Gastrocnemius medialis (tissue), 4 donors: ENCODE measurements at regions not wholly inside any gene's neighbourhood (a gene's known extent, or its start where the extent isn't known, plus 50 kb on each side); places are given as distances from the start of the nearest gene placed in this dataset.

ENCODE experiments used
- ATAC-seq, 2 donors: fragments of 150-250 bp; one replicate each; pipeline ENCODE4 v1.9.1; 2016
- DNase-seq, 2 donors: peaks; one replicate each; pipeline ENCODE4 v3.0.0-alpha.2; 2019
- H3K27ac ChIP-seq, 4 donors: fragments of 200-600 bp; sonication (generic); 1 replicate in 1 of 4; 2 replicates in 3 of 4; pipeline ENCODE4 v1.5.1; 2016 to 2018; ENCODE audit warnings: mild to moderate bottlenecking in 2 of 4, moderate library complexity in 1 of 4
- H3K27me3 ChIP-seq, 3 donors: fragments of 200-600 bp; sonication (generic) in 2 of 3; 1 replicate in 1 of 3; 2 replicates in 2 of 3; pipeline versions ENCODE4 v1.5.1 to v1.6.0; 2016 to 2019; ENCODE audit warnings: mild to moderate bottlenecking in 1 of 3, moderate library complexity in 1 of 3
- H3K36me3 ChIP-seq, 2 donors: fragments of 200-600 bp; sonication (generic) in 1 of 2; one replicate each; pipeline ENCODE4 v1.5.1; 2017 to 2018
- H3K4me1 ChIP-seq, 2 donors: fragments of 200-600 bp; sonication (generic) in 1 of 2; one replicate each; pipeline ENCODE4 v1.5.1; 2016 to 2017; ENCODE audit warnings: mild to moderate bottlenecking in 2 of 2
- H3K4me3 ChIP-seq, 4 donors: fragments of 200-600 bp; sonication (generic) in 3 of 4; 1 replicate in 1 of 4; 2 replicates in 3 of 4; pipeline ENCODE4 v1.5.1; 2016 to 2019; ENCODE audit warnings: mild to moderate bottlenecking in 2 of 4
- H3K9me3 ChIP-seq, 3 donors: fragments of 200-600 bp; sonication (generic) in 2 of 3; 1 replicate in 1 of 3; 2 replicates in 2 of 3; pipeline ENCODE4 v1.5.1; 2016 to 2019
- POLR2A ChIP-seq, 2 donors: fragments of 450-650 bp; IDR thresholded peaks; one replicate each; pipeline ENCODE4 v1.6.1; 2017; ENCODE audit warnings: antibody characterized with exemption in 2 of 2, mild to moderate bottlenecking in 2 of 2, moderate library complexity in 2 of 2
- in situ Hi-C, 4 donors: fragments of 200-750 bp; cut with MboI; loops; one replicate each; pipeline versions ENCODE4 v1.15.0 to v1.8.0; 2017; ENCODE audit warnings: low sequenced_read_pairs in 4 of 4
- intact Hi-C: fragments of 100-400 bp; cut with DNase I; formaldehyde crosslinking; loops from one replicate; pipeline ENCODE4 v1.15.1; 2023; ENCODE audit warnings: low total_unique reads
- TF ChIP-seq, protein P1 (sequence below), 5 experiments: fragments of 450-650 bp in 3 of 5; fragments of 200-600 bp in 2 of 5; sonication (generic) in 2 of 5; IDR thresholded peaks in 4 of 5; conservative IDR thresholded peaks in 1 of 5; 1 replicate in 4 of 5; 2 replicates in 1 of 5; pipeline ENCODE4 v1.5.1; 2016 to 2019; ENCODE audit warnings: antibody characterized with exemption in 5 of 5, mild to moderate bottlenecking in 3 of 5, moderate library complexity in 3 of 5

GRCh38 chr10:6766131-6766801 lies 186.2 kb upstream of the PRKCQ start:
- intact Hi-C loops (no loop called here), in situ Hi-C loops (no loop called here)
- Histone ChIP-seq H3K4me3 (peak overlapping the region in 3 of 4 donors; percentile 6 to 13 (median 12)), H3K27me3 (no peaks in the 10 kb centered on the region), H3K27ac (peak overlapping the region in 2 of 4 donors; percentile 37 to 65), H3K9me3 (no peaks in the 10 kb centered on the region), H3K36me3 (no peaks in the 10 kb centered on the region), H3K4me1 (peaks cover 15 to 22% of the 10 kb centered on the region in 2 donors)
- ATAC-seq (peak; percentile 93 to 96), DNase-seq (peak; percentile 26 to 63)
- TF ChIP-seq, protein P1, sequence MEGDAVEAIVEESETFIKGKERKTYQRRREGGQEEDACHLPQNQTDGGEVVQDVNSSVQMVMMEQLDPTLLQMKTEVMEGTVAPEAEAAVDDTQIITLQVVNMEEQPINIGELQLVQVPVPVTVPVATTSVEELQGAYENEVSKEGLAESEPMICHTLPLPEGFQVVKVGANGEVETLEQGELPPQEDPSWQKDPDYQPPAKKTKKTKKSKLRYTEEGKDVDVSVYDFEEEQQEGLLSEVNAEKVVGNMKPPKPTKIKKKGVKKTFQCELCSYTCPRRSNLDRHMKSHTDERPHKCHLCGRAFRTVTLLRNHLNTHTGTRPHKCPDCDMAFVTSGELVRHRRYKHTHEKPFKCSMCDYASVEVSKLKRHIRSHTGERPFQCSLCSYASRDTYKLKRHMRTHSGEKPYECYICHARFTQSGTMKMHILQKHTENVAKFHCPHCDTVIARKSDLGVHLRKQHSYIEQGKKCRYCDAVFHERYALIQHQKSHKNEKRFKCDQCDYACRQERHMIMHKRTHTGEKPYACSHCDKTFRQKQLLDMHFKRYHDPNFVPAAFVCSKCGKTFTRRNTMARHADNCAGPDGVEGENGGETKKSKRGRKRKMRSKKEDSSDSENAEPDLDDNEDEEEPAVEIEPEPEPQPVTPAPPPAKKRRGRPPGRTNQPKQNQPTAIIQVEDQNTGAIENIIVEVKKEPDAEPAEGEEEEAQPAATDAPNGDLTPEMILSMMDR (IDR thresholded peaks at IDR 0.05 in 4 of 5, conservative IDR thresholded peaks at IDR 0.05 in 1 of 5) = no peak
- TF ChIP-seq POLR2A (IDR thresholded peaks at IDR 0.05) = no peak

DNA sequence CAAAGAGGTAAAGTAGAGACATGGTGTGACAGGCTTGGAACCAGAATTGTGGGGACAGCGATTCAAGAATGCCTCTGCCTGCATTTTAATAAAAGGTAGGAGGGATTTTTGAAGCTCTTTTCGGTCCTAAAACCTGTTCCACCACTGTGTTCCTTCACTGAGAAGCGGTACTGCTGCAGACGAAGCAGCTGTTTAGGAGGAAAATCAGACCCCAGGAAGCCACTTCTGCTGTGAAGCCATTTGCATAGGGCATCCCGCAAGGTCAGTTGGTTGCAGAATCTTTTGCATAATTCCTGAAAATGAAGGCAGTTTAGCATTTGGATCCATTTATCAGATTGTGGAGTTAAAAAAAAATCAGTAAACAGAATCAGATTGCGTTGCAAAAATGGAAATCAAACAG lies 183.3 kb upstream of the PRKCQ start:
- intact Hi-C loops (no loop called here), in situ Hi-C loops (no loop called here)
- no peaks in the 10 kb centered on the region for H3K27me3 ChIP-seq
- ATAC-seq = no peak
- TF ChIP-seq, protein P1 (IDR thresholded peaks at IDR 0.05 in 4 of 5, conservative IDR thresholded peaks at IDR 0.05 in 1 of 5) = no peak
- TF ChIP-seq POLR2A (IDR thresholded peaks at IDR 0.05) = no peak
- H3K4me1 ChIP-seq = peaks cover 15 to 22% of the 10 kb centered on the region in 2 donors
- DNase-seq = no peak
- H3K4me3 ChIP-seq = no peak overlapping the region
- no peaks in the 10 kb centered on the region for H3K36me3 ChIP-seq
- H3K27ac ChIP-seq = no peak overlapping the region
- H3K9me3 ChIP-seq = no peaks in the 10 kb centered on the region

DNA sequence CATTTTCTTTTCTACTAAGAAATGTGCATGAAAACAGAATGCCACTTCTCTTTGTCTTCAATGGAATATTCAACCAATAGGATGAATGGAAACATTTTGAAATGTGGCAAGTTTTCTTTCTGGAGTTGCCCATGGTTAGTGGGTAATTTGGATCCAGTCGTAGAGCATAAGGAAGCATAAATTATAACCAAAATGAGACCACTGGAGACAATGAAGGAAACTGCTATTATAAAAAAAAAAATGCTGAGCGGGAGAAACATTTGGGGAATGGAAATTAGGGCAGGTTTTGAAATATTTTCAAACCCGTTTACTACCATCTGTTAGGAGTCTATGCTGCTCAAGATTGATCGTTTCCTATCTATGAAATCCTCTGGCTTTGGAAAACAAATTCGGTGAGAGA lies 182.9 kb upstream of the PRKCQ start:
- in situ Hi-C loops = no loop called here
- DNase-seq (no peak), ATAC-seq (no peak)
- TF ChIP-seq, protein P1 (IDR thresholded peaks at IDR 0.05 in 4 of 5, conservative IDR thresholded peaks at IDR 0.05 in 1 of 5) = no peak
- TF ChIP-seq POLR2A (IDR thresholded peaks at IDR 0.05) = no peak
- H3K27me3 ChIP-seq = no peaks in the 10 kb centered on the region
- intact Hi-C loops = no loop called here
- no peak overlapping the region for H3K27ac ChIP-seq
- H3K4me3 ChIP-seq = no peak overlapping the region
- no peaks in the 10 kb centered on the region for H3K36me3 ChIP-seq
- no peaks in the 10 kb centered on the region for H3K9me3 ChIP-seq
- H3K4me1 ChIP-seq = peaks cover 15 to 22% of the 10 kb centered on the region in 2 donors

- Histone ChIP-seq H3K4me1 (peaks cover 2 to 4% of the 10 kb centered on the region in 2 donors), H3K27ac (no peak overlapping the region), H3K36me3 (no peaks in the 10 kb centered on the region), H3K4me3 (no peak overlapping the region), H3K27me3 (no peaks in the 10 kb centered on the region), H3K9me3 (no peaks in the 10 kb centered on the region)
- DNase-seq (no peak), ATAC-seq (no peak)
- in situ Hi-C loops = no loop called here
- TF ChIP-seq POLR2A (IDR thresholded peaks at IDR 0.05) = no peak
- TF ChIP-seq, protein P1 (IDR thresholded peaks at IDR 0.05 in 4 of 5, conservative IDR thresholded peaks at IDR 0.05 in 1 of 5) = no peak
- intact Hi-C loops = no loop called here
Measured at GRCh38 chr10:6759961-6760360, 179.9 kb upstream of the PRKCQ start.

GRCh38 chr10:6757158-6757557 lies 177.1 kb upstream of the PRKCQ start:
- intact Hi-C loops = no loop called here
- no peaks in the 10 kb centered on the region for H3K9me3 ChIP-seq
- H3K27me3 ChIP-seq = no peaks in the 10 kb centered on the region
- H3K36me3 ChIP-seq = no peaks in the 10 kb centered on the region
- DNase-seq (no peak), ATAC-seq (no peak)
- TF ChIP-seq, protein P1 (IDR thresholded peaks at IDR 0.05 in 4 of 5, conservative IDR thresholded peaks at IDR 0.05 in 1 of 5) = no peak
- no peak for TF ChIP-seq POLR2A (IDR thresholded peaks at IDR 0.05)
- in situ Hi-C loops = no loop called here
- H3K27ac ChIP-seq = no peak overlapping the region
- no peak overlapping the region for H3K4me3 ChIP-seq
- H3K4me1 ChIP-seq = peaks cover 17 to 18% of the 10 kb centered on the region in 2 donors
